Keratinocyte (primary cell): ENCODE measurements at regions not wholly inside any gene's neighbourhood (a gene's known extent, or its start where the extent isn't known, plus 50 kb on each side); places are given as distances from the start of the nearest gene placed in this dataset.
A peak's percentile ranks its signal among the peaks of the same experiment; 100 is the strongest.

Source experiments
- DNase-seq: peaks from one replicate; pipeline ENCODE4 v3.0.0-alpha.2; 2011; ENCODE audit warnings: low read depth, missing footprints, low spot score
- FAIRE-seq: peaks from 2 replicates; lab custom pipeline; 2011; peaks lifted over from hg19 to GRCh38; lab: Jason Lieb, UNC
- H2AFZ ChIP-seq: 2 replicates; pipeline ENCODE4 v1.6.0; 2012; ENCODE audit warnings: low read length, control low read depth, inconsistent platforms; ENCODE audit not compliant: control insufficient read depth
- H3K27ac ChIP-seq: 2 replicates; pipeline ENCODE4 v1.5.1; 2011; ENCODE audit warnings: low read length; ENCODE audit not compliant: control insufficient read depth, insufficient read depth
- H3K27me3 ChIP-seq: 3 replicates; pipeline ENCODE4 v1.6.0; 2011; ENCODE audit warnings: low read length; ENCODE audit not compliant: control insufficient read depth, insufficient read depth; ENCODE audit errors: extremely low read depth
- H3K36me3 ChIP-seq, 2 experiments: 2 replicates in 1 of 2; 3 replicates in 1 of 2; pipeline ENCODE4 v1.5.1; 2011; ENCODE audit warnings: low read length in 2 of 2, mild to moderate bottlenecking in 1 of 2; ENCODE audit not compliant: control insufficient read depth in 2 of 2, insufficient read depth in 2 of 2; ENCODE audit errors: extremely low read depth in 1 of 2
- H3K4me1 ChIP-seq: 3 replicates; pipeline ENCODE4 v1.5.1; 2011; ENCODE audit warnings: low read length; ENCODE audit not compliant: control insufficient read depth, insufficient read depth; ENCODE audit errors: extremely low read depth
- H3K4me2 ChIP-seq: 3 replicates; pipeline ENCODE4 v1.6.0; 2011; ENCODE audit warnings: low read depth, low read length; ENCODE audit not compliant: control insufficient read depth, insufficient read depth; ENCODE audit errors: extremely low read depth
- H3K4me3 ChIP-seq, 3 experiments: fragments of 200-600 bp in 1 of 3; sonication (generic) in 1 of 3; 2 replicates in 2 of 3; 3 replicates in 1 of 3; pipeline ENCODE4 v1.5.1; 2011 to 2016; ENCODE audit warnings: low read length in 3 of 3, mild to moderate bottlenecking in 3 of 3, control low read depth in 2 of 3, inconsistent platforms in 1 of 3, low read depth in 1 of 3, mixed read lengths in 1 of 3, mixed run types in 1 of 3, moderate library complexity in 1 of 3; ENCODE audit not compliant: control insufficient read depth in 2 of 3, insufficient read depth in 2 of 3; ENCODE audit errors: extremely low read depth in 1 of 3
- H3K79me2 ChIP-seq: 2 replicates; pipeline ENCODE4 v1.6.0; 2012; ENCODE audit warnings: low read length; ENCODE audit not compliant: control insufficient read depth, insufficient read depth
- H3K9ac ChIP-seq: 3 replicates; pipeline ENCODE4 v1.6.0; 2011; ENCODE audit warnings: low read length; ENCODE audit not compliant: control insufficient read depth, insufficient read depth; ENCODE audit errors: extremely low read depth
- H3K9me1 ChIP-seq: 3 replicates; pipeline ENCODE4 v1.6.0; 2011; ENCODE audit warnings: low read length; ENCODE audit not compliant: control insufficient read depth, insufficient read depth; ENCODE audit errors: extremely low read depth
- H3K9me3 ChIP-seq: 2 replicates; pipeline ENCODE4 v1.5.1; 2012; ENCODE audit warnings: low read depth, low read length; ENCODE audit not compliant: control insufficient read depth
- H4K20me1 ChIP-seq: 3 replicates; pipeline ENCODE4 v1.6.0; 2011; ENCODE audit warnings: low read length; ENCODE audit not compliant: control insufficient read depth, insufficient read depth; ENCODE audit errors: extremely low read depth
- EZH2 ChIP-seq: IDR thresholded peaks from one replicate; pipeline ENCODE4 v1.6.1; 2012; ENCODE audit warnings: inconsistent platforms, mild to moderate bottlenecking, low read length, moderate library complexity
- dilution Hi-C: fragments of 300-500 bp; cut with MboI; formaldehyde crosslinking; loops from one replicate; pipeline ENCODE4 v1.7.0; 2020; ENCODE audit warnings: low sequenced_read_pairs; ENCODE audit not compliant: extremely low pct_ligation_motif_present
- TF ChIP-seq, protein P1 (sequence below), 3 experiments: IDR thresholded peaks in 1 of 3; conservative IDR thresholded peaks in 1 of 3; optimal IDR thresholded peaks in 1 of 3; 2 replicates in 2 of 3; 3 replicates in 1 of 3; pipeline versions ENCODE3 to v1.5.1; 2011; ENCODE audit warnings: low read length in 3 of 3, mild to moderate bottlenecking in 3 of 3, moderate library complexity in 2 of 3, control low read depth in 1 of 3, inconsistent platforms in 1 of 3; ENCODE audit not compliant: insufficient read depth in 2 of 3; ENCODE audit errors: extremely low read depth in 1 of 3

DNA sequence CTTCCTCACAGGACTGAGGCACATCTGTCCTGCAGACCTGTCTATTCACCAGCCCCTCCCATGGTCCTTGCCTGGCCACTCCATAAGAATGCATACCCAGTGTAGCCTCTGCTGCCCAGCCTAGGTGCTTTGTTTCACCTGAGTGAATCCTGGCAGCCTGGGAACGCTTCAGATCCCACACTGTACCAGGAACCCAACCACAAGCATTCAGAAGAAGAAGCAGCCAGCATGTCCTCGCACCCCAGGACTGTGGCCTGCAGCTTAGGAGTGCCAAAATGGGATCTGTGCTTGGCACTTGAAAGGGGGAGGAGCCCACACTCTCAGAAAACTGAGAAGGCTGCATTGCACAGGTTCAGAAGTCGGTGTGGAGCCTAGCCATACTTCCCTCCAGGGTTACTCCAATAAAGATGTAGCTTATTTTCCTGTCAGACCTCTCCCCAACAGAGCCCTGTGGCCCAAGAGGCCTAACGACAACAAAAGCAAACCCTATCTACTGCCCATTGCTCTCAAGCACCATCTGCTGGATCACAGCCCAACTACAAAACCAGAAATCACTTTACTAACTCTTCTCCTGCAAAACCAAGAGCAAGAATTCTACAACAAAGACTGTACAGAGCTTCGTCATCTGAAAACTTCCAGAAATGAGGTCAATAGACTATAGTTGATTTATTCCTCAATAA lies 923.1 kb upstream of the NEGR1 start:
- Histone ChIP-seq H2AFZ (no peak overlapping the region), H3K27ac (no peak overlapping the region), H3K36me3 (no peaks in the 10 kb centered on the region), H3K9me1 (no peaks in the 10 kb centered on the region), H3K4me2 (no peak overlapping the region), H3K79me2 (no peaks in the 10 kb centered on the region), H3K4me1 (no peaks in the 10 kb centered on the region), H3K9me3 (no peaks in the 10 kb centered on the region), H3K9ac (no peak overlapping the region), H3K27me3 (no peaks in the 10 kb centered on the region), H4K20me1 (no peaks in the 10 kb centered on the region), H3K4me3 (no peak overlapping the region)
- DNase-seq (no peak), FAIRE-seq (no peak)
- no peak for TF ChIP-seq EZH2
- TF ChIP-seq, protein P1, sequence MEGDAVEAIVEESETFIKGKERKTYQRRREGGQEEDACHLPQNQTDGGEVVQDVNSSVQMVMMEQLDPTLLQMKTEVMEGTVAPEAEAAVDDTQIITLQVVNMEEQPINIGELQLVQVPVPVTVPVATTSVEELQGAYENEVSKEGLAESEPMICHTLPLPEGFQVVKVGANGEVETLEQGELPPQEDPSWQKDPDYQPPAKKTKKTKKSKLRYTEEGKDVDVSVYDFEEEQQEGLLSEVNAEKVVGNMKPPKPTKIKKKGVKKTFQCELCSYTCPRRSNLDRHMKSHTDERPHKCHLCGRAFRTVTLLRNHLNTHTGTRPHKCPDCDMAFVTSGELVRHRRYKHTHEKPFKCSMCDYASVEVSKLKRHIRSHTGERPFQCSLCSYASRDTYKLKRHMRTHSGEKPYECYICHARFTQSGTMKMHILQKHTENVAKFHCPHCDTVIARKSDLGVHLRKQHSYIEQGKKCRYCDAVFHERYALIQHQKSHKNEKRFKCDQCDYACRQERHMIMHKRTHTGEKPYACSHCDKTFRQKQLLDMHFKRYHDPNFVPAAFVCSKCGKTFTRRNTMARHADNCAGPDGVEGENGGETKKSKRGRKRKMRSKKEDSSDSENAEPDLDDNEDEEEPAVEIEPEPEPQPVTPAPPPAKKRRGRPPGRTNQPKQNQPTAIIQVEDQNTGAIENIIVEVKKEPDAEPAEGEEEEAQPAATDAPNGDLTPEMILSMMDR (optimal IDR thresholded peaks at IDR 0.05 in 1 of 3, IDR thresholded peaks at IDR 0.05 in 1 of 3, conservative IDR thresholded peaks at IDR 0.05 in 1 of 3; ENCODE audit: extremely low read depth in 1 of 3, insufficient read depth in 2 of 3, low read length in 3 of 3): peak in 1 of 3 experiments; percentile 20
- dilution Hi-C loops: no loop called here

DNA sequence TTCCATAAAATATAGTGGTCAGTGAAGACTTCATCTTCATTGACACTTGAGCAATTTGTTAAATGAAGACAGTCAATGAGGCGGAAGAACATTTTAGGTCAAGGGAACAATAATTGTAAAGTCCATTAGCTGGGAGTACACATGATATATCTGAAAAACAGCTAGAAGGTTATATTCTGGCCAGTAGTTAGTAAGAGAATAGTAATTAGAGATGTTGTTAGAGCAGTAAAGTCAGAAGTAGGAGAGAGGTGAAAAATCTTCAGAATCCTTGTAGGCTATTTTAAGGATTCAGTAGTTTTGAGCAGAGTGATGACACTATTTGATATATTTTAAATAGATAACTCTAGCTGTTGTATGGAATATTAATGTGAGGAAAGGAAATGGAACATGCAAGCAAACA lies 915.6 kb upstream of the NEGR1 start:
- DNase-seq (no peak), FAIRE-seq (no peak)
- no peaks in the 10 kb centered on the region for H3K79me2 ChIP-seq
- H4K20me1 ChIP-seq: no peaks in the 10 kb centered on the region
- H3K36me3 ChIP-seq: no peaks in the 10 kb centered on the region
- H3K4me3 ChIP-seq: no peak overlapping the region
- H3K27me3 ChIP-seq: no peaks in the 10 kb centered on the region
- H3K9ac ChIP-seq: no peak overlapping the region
- dilution Hi-C loops: no loop called here
- TF ChIP-seq, protein P1 (optimal IDR thresholded peaks at IDR 0.05 in 1 of 3, IDR thresholded peaks at IDR 0.05 in 1 of 3, conservative IDR thresholded peaks at IDR 0.05 in 1 of 3; ENCODE audit: extremely low read depth in 1 of 3, insufficient read depth in 2 of 3, low read length in 3 of 3): no peak
- no peak for TF ChIP-seq EZH2
- H3K4me2 ChIP-seq: no peak overlapping the region
- H3K4me1 ChIP-seq: no peaks in the 10 kb centered on the region
- no peaks in the 10 kb centered on the region for H3K9me1 ChIP-seq
- H2AFZ ChIP-seq: no peak overlapping the region
- no peak overlapping the region for H3K27ac ChIP-seq
- no peaks in the 10 kb centered on the region for H3K9me3 ChIP-seq
